Activated gamma-delta T cell treated with Interleukin-2 at 50 U/mL for 16 hours (primary cell): ENCODE measurements at regions not wholly inside any gene's neighbourhood (a gene's known extent, or its start where the extent isn't known, plus 50 kb on each side); places are given as distances from the start of the nearest gene placed in this dataset.
"Not testable (repeated sequence)": the region's sequence is repeated elsewhere in the genome, so short reads cannot be mapped to it uniquely, and the experiment has no call there.

Source experiments
- DNase-seq: peaks from one replicate; pipeline ENCODE4 v3.0.0-alpha.2; 2020

- no peak for DNase-seq
Observed at GRCh38 chr4:81700189-81700588, 228.5 kb upstream of the RASGEF1B start.

GRCh38 chr4:81698538-81699296 is 227.0 kb upstream of the RASGEF1B start:
- no peak for DNase-seq

- no peak for DNase-seq
Observed at GRCh38 chr4:81694176-81694913, 222.6 kb upstream of the RASGEF1B start.

- DNase-seq: no peak
Observed at GRCh38 chr4:81690871-81691270, 219.2 kb upstream of the RASGEF1B start.

- no peak for DNase-seq
Observed at GRCh38 chr4:81688085-81688484, 216.4 kb upstream of the RASGEF1B start.

GRCh38 chr4:81687471-81687870 is 215.8 kb upstream of the RASGEF1B start:
- no peak for DNase-seq

- no peak for DNase-seq
Observed at GRCh38 chr4:81685104-81685503, 213.4 kb upstream of the RASGEF1B start.

GRCh38 chr4:81684352-81684751 is 212.6 kb upstream of the RASGEF1B start:
- no peak for DNase-seq

GRCh38 chr4:81682492-81682891 is 210.8 kb upstream of the RASGEF1B start:
- DNase-seq: no peak

GRCh38 chr4:81679315-81679714 is 207.6 kb upstream of the RASGEF1B start:
- no peak for DNase-seq

- no peak for DNase-seq
Observed at GRCh38 chr4:81678801-81679200, 207.1 kb upstream of the RASGEF1B start.

GRCh38 chr4:81676537-81676936 is 204.8 kb upstream of the RASGEF1B start:
- no peak for DNase-seq

- no peak for DNase-seq
Observed at GRCh38 chr4:81675791-81676393, 204.2 kb upstream of the RASGEF1B start.

GRCh38 chr4:81673961-81674360 is 202.3 kb upstream of the RASGEF1B start:
- no peak for DNase-seq

GRCh38 chr4:81668328-81668727 is 196.6 kb upstream of the RASGEF1B start:
- DNase-seq: not testable (repeated sequence)

- DNase-seq: no peak
Observed at GRCh38 chr4:81667539-81667938, 195.8 kb upstream of the RASGEF1B start.

GRCh38 chr4:81666491-81666890 is 194.8 kb upstream of the RASGEF1B start:
- DNase-seq: no peak

GRCh38 chr4:81665649-81666048 is 193.9 kb upstream of the RASGEF1B start:
- DNase-seq: no peak

GRCh38 chr4:81665045-81665444 is 193.3 kb upstream of the RASGEF1B start:
- no peak for DNase-seq

GRCh38 chr4:81664079-81664478 is 192.4 kb upstream of the RASGEF1B start:
- no peak for DNase-seq

GRCh38 chr4:81663368-81663767 is 191.7 kb upstream of the RASGEF1B start:
- DNase-seq: no peak

- no peak for DNase-seq
Observed at GRCh38 chr4:81659051-81659450, 187.3 kb upstream of the RASGEF1B start.

- no peak for DNase-seq
Observed at GRCh38 chr4:81652069-81652478, 180.4 kb upstream of the RASGEF1B start.
